Muscle of leg (tissue), 3 donors: ENCODE measurements at regions not wholly inside any gene's neighbourhood (a gene's known extent, or its start where the extent isn't known, plus 50 kb on each side); places are given as distances from the start of the nearest gene placed in this dataset.

Experiments used
- DNase-seq: peaks from one replicate; pipeline ENCODE4 v3.0.0; 2013
- H3K27ac ChIP-seq: one replicate; pipeline ENCODE4 v1.5.1; 2013; ENCODE audit warnings: mild to moderate bottlenecking, low read length, control low read depth
- H3K27me3 ChIP-seq: one replicate; pipeline ENCODE4 v1.6.1; 2013; ENCODE audit warnings: low read length; ENCODE audit not compliant: control insufficient read depth, insufficient read depth
- H3K36me3 ChIP-seq: one replicate; pipeline ENCODE4 v1.6.1; 2013; ENCODE audit warnings: low read length; ENCODE audit not compliant: control insufficient read depth, insufficient read depth
- H3K4me1 ChIP-seq: one replicate; pipeline ENCODE4 v1.6.1; 2013; ENCODE audit warnings: low read length; ENCODE audit not compliant: control insufficient read depth, insufficient read depth
- H3K4me3 ChIP-seq: one replicate; pipeline ENCODE4 v1.5.1; 2013; ENCODE audit warnings: low read length, control low read depth
- H3K9me3 ChIP-seq: replicated peaks from 2 replicates; pipeline ENCODE4 v1.6.1; 2013; ENCODE audit warnings: low read depth, low read length; ENCODE audit not compliant: control insufficient read depth
- WGBS: methylation state at CpG from one replicate; pipeline ENCODE4 v1.1.5; 2013; ENCODE audit warnings: missing lambda C conversion rate; ENCODE audit not compliant: insufficient coverage; 5-methylcytosine and 5-hydroxymethylcytosine counted together

GRCh38 chr7:124692425-124692824 is 73.2 kb downstream of the GPR37 start:
- DNase-seq, result no peak
- no peaks in the 10 kb centered on the region for H3K4me1 ChIP-seq
- no peaks in the 10 kb centered on the region for H3K36me3 ChIP-seq
- H3K9me3 ChIP-seq, result no peaks in the 10 kb centered on the region
- H3K27ac ChIP-seq, result no peak overlapping the region
- no CpG with 5 or more reads among the region's 1 CpG for WGBS
- no peak overlapping the region for H3K4me3 ChIP-seq
- no peaks in the 10 kb centered on the region for H3K27me3 ChIP-seq

GRCh38 chr7:124690840-124691239 is 74.8 kb downstream of the GPR37 start:
- no peaks in the 10 kb centered on the region for H3K27me3 ChIP-seq
- no peaks in the 10 kb centered on the region for H3K36me3 ChIP-seq
- no peak overlapping the region for H3K4me3 ChIP-seq
- no peaks in the 10 kb centered on the region for H3K4me1 ChIP-seq
- no peak for DNase-seq
- H3K9me3 ChIP-seq, result no peaks in the 10 kb centered on the region
- no peak overlapping the region for H3K27ac ChIP-seq

GRCh38 chr7:124689931-124690330 is 75.7 kb downstream of the GPR37 start:
- no peak for DNase-seq
- H3K27me3 ChIP-seq, result no peaks in the 10 kb centered on the region
- H3K27ac ChIP-seq, result no peak overlapping the region
- no peak overlapping the region for H3K4me3 ChIP-seq
- 80% methylated on average over 1 of the region's 1 CpG for WGBS
- no peaks in the 10 kb centered on the region for H3K4me1 ChIP-seq
- H3K9me3 ChIP-seq, result no peaks in the 10 kb centered on the region
- H3K36me3 ChIP-seq, result no peaks in the 10 kb centered on the region

GRCh38 chr7:124689523-124689922 is 76.1 kb downstream of the GPR37 start:
- DNase-seq, result no peak
- no peak overlapping the region for H3K27ac ChIP-seq
- no peaks in the 10 kb centered on the region for H3K27me3 ChIP-seq
- H3K9me3 ChIP-seq, result no peaks in the 10 kb centered on the region
- WGBS, result 100% methylated on average over 1 of the region's 2 CpGs
- no peak overlapping the region for H3K4me3 ChIP-seq
- no peaks in the 10 kb centered on the region for H3K4me1 ChIP-seq
- H3K36me3 ChIP-seq, result no peaks in the 10 kb centered on the region

- no CpG with 5 or more reads among the region's 3 CpGs for WGBS
- H3K9me3 ChIP-seq, result no peaks in the 10 kb centered on the region
- no peaks in the 10 kb centered on the region for H3K36me3 ChIP-seq
- no peak overlapping the region for H3K27ac ChIP-seq
- H3K4me3 ChIP-seq, result no peak overlapping the region
- no peaks in the 10 kb centered on the region for H3K27me3 ChIP-seq
- DNase-seq, result no peak
- no peaks in the 10 kb centered on the region for H3K4me1 ChIP-seq
Observed at GRCh38 chr7:124688991-124689390, 76.6 kb downstream of the GPR37 start.

- no peaks in the 10 kb centered on the region for H3K4me1 ChIP-seq
- H3K4me3 ChIP-seq, result no peak overlapping the region
- no peak overlapping the region for H3K27ac ChIP-seq
- no peaks in the 10 kb centered on the region for H3K9me3 ChIP-seq
- peak; percentile 26 for DNase-seq
- no peaks in the 10 kb centered on the region for H3K27me3 ChIP-seq
- H3K36me3 ChIP-seq, result no peaks in the 10 kb centered on the region
Observed at GRCh38 chr7:124686543-124687171, 78.9 kb downstream of the GPR37 start.

GRCh38 chr7:124681946-124682345 is 83.6 kb downstream of the GPR37 start:
- Histone ChIP-seq H3K27ac (no peak overlapping the region), H3K36me3 (no peaks in the 10 kb centered on the region), H3K4me3 (no peak overlapping the region), H3K9me3 (no peaks in the 10 kb centered on the region), H3K27me3 (no peaks in the 10 kb centered on the region), H3K4me1 (no peaks in the 10 kb centered on the region)
- DNase-seq, result no peak
- no CpG with 5 or more reads among the region's 1 CpG for WGBS

- no peak overlapping the region for H3K4me3 ChIP-seq
- H3K36me3 ChIP-seq, result no peaks in the 10 kb centered on the region
- no peaks in the 10 kb centered on the region for H3K27me3 ChIP-seq
- no peak overlapping the region for H3K27ac ChIP-seq
- 95% methylated on average over 2 of the region's 6 CpGs for WGBS
- DNase-seq, result no peak
- H3K4me1 ChIP-seq, result no peaks in the 10 kb centered on the region
- H3K9me3 ChIP-seq, result no peaks in the 10 kb centered on the region
Observed at GRCh38 chr7:124680304-124680703, 85.3 kb downstream of the GPR37 start.

- DNase-seq, result no peak
- WGBS, result 72% methylated on average over 4 of the region's 8 CpGs
Observed at GRCh38 chr7:124679586-124680225, 85.9 kb downstream of the GPR37 start.

GRCh38 chr7:124679146-124679545 is 86.4 kb downstream of the GPR37 start:
- no peaks in the 10 kb centered on the region for H3K27me3 ChIP-seq
- no peaks in the 10 kb centered on the region for H3K9me3 ChIP-seq
- no CpG with 5 or more reads among the region's 2 CpGs for WGBS
- DNase-seq, result no peak
- no peak overlapping the region for H3K27ac ChIP-seq
- H3K36me3 ChIP-seq, result no peaks in the 10 kb centered on the region
- no peaks in the 10 kb centered on the region for H3K4me1 ChIP-seq
- H3K4me3 ChIP-seq, result no peak overlapping the region

More at GRCh38 chr7:124679586-124680225, 85.9 kb downstream of the GPR37 start:
- H3K9me3 ChIP-seq, result no peaks in the 10 kb centered on the region
- no peaks in the 10 kb centered on the region for H3K27me3 ChIP-seq
- H3K4me1 ChIP-seq, result no peaks in the 10 kb centered on the region
- no peak overlapping the region for H3K4me3 ChIP-seq
- no peak overlapping the region for H3K27ac ChIP-seq
- H3K36me3 ChIP-seq, result no peaks in the 10 kb centered on the region

GRCh38 chr7:124674451-124674850 is 91.1 kb downstream of the GPR37 start:
- Histone ChIP-seq H3K4me3 (no peak overlapping the region), H3K9me3 (no peaks in the 10 kb centered on the region), H3K4me1 (no peaks in the 10 kb centered on the region), H3K27ac (no peak overlapping the region), H3K27me3 (no peaks in the 10 kb centered on the region), H3K36me3 (no peaks in the 10 kb centered on the region)
- DNase-seq, result no peak
- WGBS, result no CpG with 5 or more reads among the region's 1 CpG
